ENCODE measurements at regions not wholly inside any gene's neighbourhood (a gene's known extent, or its start where the extent isn't known, plus 50 kb on each side); places are given as distances from the start of the nearest gene placed in this dataset.
A peak's percentile ranks its signal among the peaks of the same experiment; 100 is the strongest.

GRCh38 chr12:110993434-110993833 lies 73.1 kb upstream of the MYL2 start:
- H3K9me3 Mint-ChIP-seq = peaks cover 2% of the 10 kb centered on the region
- no peak for TF ChIP-seq CTCF (conservative IDR thresholded peaks at IDR 0.05)
- no peak overlapping the region for H3K4me3 Mint-ChIP-seq
- no peak for DNase-seq (ENCODE audit: low read depth, low spot score)
- H3K4me1 Mint-ChIP-seq = no peaks in the 10 kb centered on the region
- peaks cover 12% of the 10 kb centered on the region for H3K27me3 Mint-ChIP-seq (ENCODE audit: low read depth)
- H3K27ac Mint-ChIP-seq (ENCODE audit: unreplicated experiment) = no peak overlapping the region
- no peaks in the 10 kb centered on the region for H3K36me3 Mint-ChIP-seq (ENCODE audit: low read depth)

GRCh38 chr12:110992909-110993308 lies 72.5 kb upstream of the MYL2 start:
- Mint-ChIP-seq H3K27me3 (ENCODE audit: low read depth) (peaks cover 15% of the 10 kb centered on the region), H3K36me3 (ENCODE audit: low read depth) (no peaks in the 10 kb centered on the region), H3K4me3 (no peak overlapping the region), H3K4me1 (no peaks in the 10 kb centered on the region), H3K9me3 (no peaks in the 10 kb centered on the region), H3K27ac (ENCODE audit: unreplicated experiment) (no peak overlapping the region)
- no peak for DNase-seq (ENCODE audit: low read depth, low spot score)
- no peak for TF ChIP-seq CTCF (conservative IDR thresholded peaks at IDR 0.05)

GRCh38 chr12:110983811-110984210 lies 63.4 kb upstream of the MYL2 start:
- Mint-ChIP-seq H3K27me3 (ENCODE audit: low read depth) (peaks cover 33% of the 10 kb centered on the region), H3K4me1 (no peaks in the 10 kb centered on the region), H3K27ac (ENCODE audit: unreplicated experiment) (no peak overlapping the region), H3K4me3 (no peak overlapping the region), H3K9me3 (no peaks in the 10 kb centered on the region), H3K36me3 (ENCODE audit: low read depth) (no peaks in the 10 kb centered on the region)
- no peak for DNase-seq (ENCODE audit: low read depth, low spot score)
- no peak for TF ChIP-seq CTCF (conservative IDR thresholded peaks at IDR 0.05)

- peak overlapping the region; percentile 35 for H3K27ac Mint-ChIP-seq (ENCODE audit: unreplicated experiment)
- TF ChIP-seq CTCF (conservative IDR thresholded peaks at IDR 0.05) = no peak
- no peaks in the 10 kb centered on the region for H3K36me3 Mint-ChIP-seq (ENCODE audit: low read depth)
- H3K4me1 Mint-ChIP-seq = peaks cover 11% of the 10 kb centered on the region
- H3K9me3 Mint-ChIP-seq = peaks cover 4% of the 10 kb centered on the region
- H3K27me3 Mint-ChIP-seq (ENCODE audit: low read depth) = peaks cover 5% of the 10 kb centered on the region
- DNase-seq (ENCODE audit: low read depth, low spot score) = no peak
- H3K4me3 Mint-ChIP-seq = no peak overlapping the region
Observed at GRCh38 chr12:110972866-110973265, 52.5 kb upstream of the MYL2 start.

GRCh38 chr12:110971936-110972335 lies 51.6 kb upstream of the MYL2 start:
- DNase-seq (ENCODE audit: low read depth, low spot score) = no peak
- Mint-ChIP-seq H3K9me3 (peaks cover 4% of the 10 kb centered on the region), H3K4me1 (peaks cover 11% of the 10 kb centered on the region), H3K4me3 (no peak overlapping the region), H3K36me3 (ENCODE audit: low read depth) (no peaks in the 10 kb centered on the region), H3K27ac (ENCODE audit: unreplicated experiment) (no peak overlapping the region), H3K27me3 (ENCODE audit: low read depth) (peaks cover 5% of the 10 kb centered on the region)
- TF ChIP-seq CTCF (conservative IDR thresholded peaks at IDR 0.05) = no peak

Measured in neural crest cell (in vitro differentiated cells).